GM11168 (cell line): ENCODE measurements at regions not wholly inside any gene's neighbourhood (a gene's known extent, or its start where the extent isn't known, plus 50 kb on each side); places are given as distances from the start of the nearest gene placed in this dataset.

Source experiments
- in situ Hi-C: fragments of 300-500 bp; cut with MboI; formaldehyde crosslinking; loops from one replicate; pipeline ENCODE4 v1.12.0; 2022; ENCODE audit warnings: low sequenced_read_pairs; ENCODE audit not compliant: unreplicated experiment

GRCh38 chr2:16123856-16124780, 183.8 kb downstream of the MYCN start:
- in situ Hi-C loops, result no loop called here

DNA sequence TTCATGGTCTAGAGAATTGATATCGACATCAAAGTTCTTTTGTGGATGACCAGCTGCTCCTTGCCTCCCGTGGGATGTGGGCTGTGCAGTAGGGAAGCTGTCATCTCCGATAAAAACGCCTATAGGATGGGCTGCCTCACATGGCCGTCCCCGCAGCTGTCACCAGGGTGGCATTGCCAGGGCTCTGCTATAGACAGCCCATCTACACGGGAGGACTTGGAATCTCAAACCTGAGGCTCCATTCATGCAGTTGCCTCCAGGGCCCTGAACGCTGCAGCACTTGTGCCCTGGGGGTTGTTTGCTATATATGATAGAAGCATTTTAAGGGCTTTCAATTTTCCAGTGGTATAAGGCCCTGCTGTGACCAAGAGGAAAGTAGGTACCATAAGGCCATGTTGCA, 183.1 kb downstream of the MYCN start:
- in situ Hi-C loops, result no loop called here

GRCh38 chr2:16122556-16122955, 182.2 kb downstream of the MYCN start:
- in situ Hi-C loops, result no loop called here

DNA sequence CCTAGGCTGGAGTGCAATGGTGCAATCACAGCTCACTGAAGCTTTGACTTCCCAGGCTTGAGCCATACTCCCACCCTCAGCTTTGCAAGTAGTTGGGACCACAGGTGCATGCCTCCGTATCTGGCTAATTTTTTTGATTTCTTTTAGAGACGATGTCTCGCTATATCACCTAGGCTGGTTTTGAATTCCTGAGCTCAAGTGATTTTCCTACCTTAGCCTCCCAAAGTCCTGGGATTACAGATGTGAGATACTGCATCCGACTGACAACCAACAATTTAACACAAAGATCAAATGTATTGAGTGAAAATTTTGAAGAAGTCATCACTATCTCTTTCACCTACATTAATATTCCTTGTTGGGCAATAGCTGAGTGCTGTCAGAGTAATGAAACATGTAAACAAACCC, 181.6 kb downstream of the MYCN start:
- in situ Hi-C loops, result no loop called here

- in situ Hi-C loops, result no loop called here
These were observed 181.1 kb downstream of the MYCN start for GRCh38 chr2:16121231-16121985.

DNA sequence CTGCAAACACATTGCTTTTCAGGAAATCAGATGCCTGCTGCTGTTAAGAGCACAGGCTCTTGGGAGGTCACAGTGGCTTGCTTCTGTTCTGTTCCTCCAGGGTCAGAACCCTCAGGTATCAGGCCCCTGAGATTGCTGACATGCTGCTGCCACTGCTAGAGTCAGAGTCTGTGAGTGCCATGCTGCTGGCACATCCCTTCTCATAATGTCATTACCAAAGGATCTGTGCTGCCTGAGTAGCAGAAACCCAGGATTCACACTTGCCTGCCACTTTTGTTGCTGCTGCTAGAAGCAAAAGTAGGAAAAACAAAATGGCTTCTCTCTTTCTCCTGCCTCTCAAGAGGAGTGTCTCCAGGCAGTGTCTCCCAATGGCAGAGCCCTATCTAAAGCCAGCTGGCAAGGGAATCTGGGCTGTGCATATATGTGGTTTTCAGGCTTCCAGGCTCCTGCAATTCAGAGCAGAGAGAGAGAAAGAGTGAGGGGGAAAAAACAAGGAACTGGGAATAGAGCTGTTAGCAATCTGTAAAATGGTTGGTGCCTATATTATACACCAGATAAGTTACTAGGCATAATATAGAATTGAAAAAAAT, 180.3 kb downstream of the MYCN start:
- in situ Hi-C loops, result no loop called here

GRCh38 chr2:16119741-16120140, 179.4 kb downstream of the MYCN start:
- in situ Hi-C loops, result no loop called here

- in situ Hi-C loops, result no loop called here
These were observed 178.6 kb downstream of the MYCN start for GRCh38 chr2:16118611-16119590.

- in situ Hi-C loops, result no loop called here
These were observed 177.7 kb downstream of the MYCN start for GRCh38 chr2:16117791-16118610.

DNA sequence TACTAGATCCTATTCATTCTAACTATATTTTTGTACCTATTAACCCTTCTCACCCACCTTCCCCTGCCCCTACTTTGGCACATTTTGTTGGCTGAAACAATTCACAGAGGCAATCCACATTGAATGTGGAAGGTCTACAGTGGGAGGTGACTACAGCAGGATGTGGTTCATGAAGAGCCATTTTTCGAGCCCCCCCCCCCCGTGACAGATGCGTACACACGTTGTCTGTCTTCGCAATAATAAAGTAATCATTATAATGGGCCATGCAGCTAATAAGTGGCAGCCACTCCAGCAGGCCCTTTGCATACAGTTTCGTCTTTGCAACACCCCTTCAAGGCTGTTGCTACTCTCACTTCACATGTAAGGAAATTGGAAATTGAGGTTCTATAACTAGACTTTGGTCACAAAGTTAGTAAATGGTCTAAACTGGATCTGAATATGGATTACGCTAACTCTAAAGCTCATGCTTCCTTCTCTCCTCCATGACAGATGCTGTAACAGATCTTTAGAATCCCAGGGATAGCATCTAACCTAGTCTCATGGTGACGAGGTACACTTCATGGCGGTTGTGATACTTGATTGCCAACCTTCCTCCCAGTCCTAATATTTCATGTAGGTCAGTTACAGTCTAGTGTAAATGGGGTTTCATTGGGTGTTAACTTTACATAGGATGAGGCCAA, 176.8 kb downstream of the MYCN start:
- in situ Hi-C loops, result no loop called here

DNA sequence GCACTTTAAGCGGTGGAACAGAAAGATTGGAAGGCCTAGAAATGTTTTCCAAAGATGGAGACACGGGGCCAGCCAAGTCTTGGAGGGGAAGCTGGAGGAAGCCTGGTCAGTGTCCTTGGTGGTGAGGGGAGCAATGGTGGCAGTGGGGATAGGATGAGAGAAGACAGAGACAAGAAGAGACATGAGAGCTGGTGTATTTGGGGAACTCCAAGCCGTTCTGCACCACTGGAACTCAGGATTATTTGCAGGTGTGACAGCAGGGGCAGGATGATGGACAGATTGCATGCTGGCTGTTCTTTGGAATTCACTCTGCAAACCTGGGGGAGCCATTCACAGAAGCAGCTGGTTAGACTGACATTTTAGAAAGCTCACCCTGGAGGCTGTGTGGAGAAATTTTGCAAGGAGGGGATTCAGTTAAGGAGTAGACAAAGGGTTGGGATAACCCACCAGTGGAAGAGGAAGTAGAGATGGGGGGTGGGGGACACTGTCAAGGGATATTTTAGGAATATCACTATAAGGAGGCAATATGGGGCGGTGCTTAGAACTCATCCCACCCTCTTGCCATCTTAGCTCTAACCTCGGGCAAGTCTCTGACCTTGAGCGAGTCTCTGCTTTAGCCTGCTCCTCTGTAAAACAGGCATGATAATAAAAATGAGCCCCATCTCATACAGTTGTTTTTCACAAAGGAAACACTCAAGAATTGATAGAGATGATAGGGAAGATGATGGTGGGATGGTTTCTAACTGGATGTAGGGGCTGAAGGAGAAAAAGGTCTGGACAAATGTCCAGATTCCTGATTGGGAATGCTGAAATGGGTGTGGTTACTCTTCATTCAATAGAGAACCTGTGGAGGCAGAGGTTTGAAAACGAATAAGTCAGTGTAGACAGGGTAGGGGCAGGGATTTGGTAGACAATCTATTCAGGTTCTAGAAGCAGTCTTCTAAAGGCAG, 175.8 kb downstream of the MYCN start:
- in situ Hi-C loops, result no loop called here

- in situ Hi-C loops, result no loop called here
These were observed 174.9 kb downstream of the MYCN start for GRCh38 chr2:16115291-16115690.

GRCh38 chr2:16114836-16115235, 174.5 kb downstream of the MYCN start:
- in situ Hi-C loops, result no loop called here

DNA sequence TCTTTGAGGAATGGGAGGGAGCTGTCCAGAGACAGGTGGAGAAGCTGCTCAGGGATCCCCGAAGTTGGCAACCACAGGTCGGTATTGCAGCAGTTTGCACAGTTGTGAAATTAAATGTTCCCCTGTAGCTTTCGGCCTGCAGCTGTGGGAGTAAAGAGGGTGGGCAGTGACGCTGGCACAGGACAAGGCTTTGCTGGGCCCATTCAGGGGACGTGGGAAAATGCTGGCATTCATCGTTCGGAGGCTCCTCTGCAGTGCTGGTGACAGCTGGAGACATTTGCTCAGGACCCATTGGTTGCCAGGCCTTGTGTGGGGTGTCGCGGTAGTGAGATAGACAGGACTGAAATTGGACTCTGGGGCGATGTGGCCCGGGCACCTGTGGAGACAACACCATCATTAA, 173.7 kb downstream of the MYCN start:
- in situ Hi-C loops, result no loop called here

DNA sequence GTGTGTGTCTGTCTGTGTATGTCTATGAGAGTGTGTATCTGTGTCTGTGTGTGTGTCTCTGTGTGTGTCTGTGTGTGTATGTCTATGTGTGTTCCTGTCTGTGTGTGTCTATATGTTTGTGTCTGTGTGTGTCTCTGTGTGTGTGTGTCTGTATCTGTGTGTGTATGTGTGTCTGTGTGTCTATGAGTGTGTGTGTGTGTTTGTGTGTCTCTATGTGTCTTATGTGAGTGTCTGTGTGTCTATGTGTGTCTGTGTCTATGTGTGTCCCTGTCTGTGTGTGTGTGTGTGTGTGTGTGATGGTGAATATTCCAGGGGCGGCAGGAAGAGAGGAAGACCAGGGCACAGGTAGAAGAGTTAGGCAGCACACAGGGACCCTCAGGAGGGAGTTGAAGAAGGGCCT, 173.2 kb downstream of the MYCN start:
- in situ Hi-C loops, result no loop called here

GRCh38 chr2:16112972-16113560, 172.7 kb downstream of the MYCN start:
- in situ Hi-C loops, result no loop called here
